Renal cortical epithelial cell (primary cell): ENCODE measurements at regions not wholly inside any gene's neighbourhood (a gene's known extent, or its start where the extent isn't known, plus 50 kb on each side); places are given as distances from the start of the nearest gene placed in this dataset.

Experiments
- DNase-seq: peaks from one replicate; pipeline ENCODE4 v3.0.0-alpha.2; 2011; ENCODE audit warnings: low read depth

DNA sequence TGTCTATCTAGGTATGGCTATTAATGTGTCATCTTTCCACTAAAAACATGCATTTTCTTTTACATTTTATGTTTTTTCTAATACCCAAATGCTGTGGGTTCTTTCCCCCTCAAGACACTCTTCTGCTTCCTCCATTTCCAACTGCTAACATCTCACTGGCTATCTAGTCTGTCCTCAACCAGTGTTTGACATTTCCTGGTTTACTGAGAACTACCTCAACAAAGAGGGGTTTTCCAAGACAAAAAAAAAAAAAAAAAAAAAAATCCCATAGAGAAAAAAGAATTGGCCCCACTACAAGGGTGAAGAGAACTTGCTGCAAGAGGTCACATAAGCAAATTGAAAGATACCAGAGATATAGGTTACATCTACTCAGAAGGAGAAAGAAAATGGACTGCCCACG is 359.7 kb downstream of the CRPPA start:
- no peak for DNase-seq

DNA sequence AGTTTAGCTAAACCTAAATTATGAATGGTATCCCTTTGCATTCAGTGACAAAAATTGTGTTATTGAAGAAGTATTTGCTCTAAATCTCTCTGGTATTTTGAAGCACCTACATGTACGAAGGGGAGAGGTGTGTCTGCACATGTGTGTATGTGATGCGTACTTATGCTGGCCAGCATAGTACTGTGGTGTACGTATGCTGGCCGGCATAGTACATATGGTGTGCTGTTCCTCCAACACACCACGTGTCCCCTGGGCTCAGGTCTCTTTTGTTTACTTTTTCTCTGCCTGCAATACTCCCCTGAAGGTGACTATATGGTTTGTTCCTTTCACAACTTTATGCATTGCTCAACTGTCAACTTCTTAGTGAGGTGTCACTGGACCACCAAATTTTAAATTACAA is 360.3 kb downstream of the CRPPA start:
- DNase-seq, result no peak

DNA sequence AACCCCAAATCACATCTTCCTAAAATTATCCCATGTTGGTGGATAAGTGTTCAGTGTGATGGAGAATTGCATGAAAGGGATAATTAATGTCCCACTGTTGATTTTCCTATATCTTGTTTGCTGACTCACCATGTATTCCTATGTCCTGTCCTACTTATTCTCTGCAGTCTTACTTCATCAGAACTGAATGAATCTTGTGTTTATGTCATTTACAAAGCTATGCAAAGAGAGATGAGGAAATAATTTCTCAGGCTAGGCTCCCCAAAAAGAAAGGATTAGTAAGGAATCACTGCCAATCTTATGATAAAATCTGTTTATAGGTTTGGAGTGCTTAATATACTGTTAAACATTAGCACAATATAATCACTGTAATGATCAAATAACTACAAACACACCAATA is 360.8 kb downstream of the CRPPA start:
- DNase-seq, result no peak

- DNase-seq, result no peak
Measured at GRCh38 chr7:16055263-16055976, 365.9 kb downstream of the CRPPA start.

DNA sequence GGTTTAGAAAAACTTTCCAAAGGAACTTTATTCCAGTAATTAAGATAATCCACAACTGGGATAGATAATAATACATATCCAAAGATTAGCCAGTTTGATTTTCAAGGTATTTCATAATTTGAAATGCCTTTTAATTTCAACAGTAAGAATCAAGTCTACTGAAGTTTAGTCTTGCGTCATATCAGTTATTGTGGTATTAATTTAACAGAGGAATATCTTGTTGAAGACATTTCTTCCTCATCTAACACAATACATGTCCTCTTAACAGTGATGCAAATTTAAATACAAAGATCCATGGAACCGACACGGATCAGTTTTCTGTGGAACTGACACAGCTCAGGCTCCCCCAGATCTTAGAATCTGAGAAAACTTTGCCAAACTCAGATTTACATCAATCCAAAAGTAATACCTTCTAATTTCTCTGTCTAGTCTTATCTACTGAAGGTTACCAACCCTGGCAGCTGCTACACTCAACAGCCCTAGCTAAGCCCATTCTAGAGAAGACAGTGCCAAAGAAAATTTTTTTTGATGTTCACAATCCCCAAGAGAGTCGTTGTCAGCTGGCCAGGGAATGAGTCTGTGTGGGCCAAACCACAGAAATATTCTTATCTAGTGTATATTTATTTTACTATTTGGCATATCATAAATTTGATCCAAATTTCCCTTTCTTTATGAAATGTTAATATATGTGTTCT is 365.2 kb upstream of the MEOX2 start:
- DNase-seq, result no peak

- DNase-seq, result no peak
Measured at GRCh38 chr7:16046041-16046440, 359.6 kb upstream of the MEOX2 start.

DNA sequence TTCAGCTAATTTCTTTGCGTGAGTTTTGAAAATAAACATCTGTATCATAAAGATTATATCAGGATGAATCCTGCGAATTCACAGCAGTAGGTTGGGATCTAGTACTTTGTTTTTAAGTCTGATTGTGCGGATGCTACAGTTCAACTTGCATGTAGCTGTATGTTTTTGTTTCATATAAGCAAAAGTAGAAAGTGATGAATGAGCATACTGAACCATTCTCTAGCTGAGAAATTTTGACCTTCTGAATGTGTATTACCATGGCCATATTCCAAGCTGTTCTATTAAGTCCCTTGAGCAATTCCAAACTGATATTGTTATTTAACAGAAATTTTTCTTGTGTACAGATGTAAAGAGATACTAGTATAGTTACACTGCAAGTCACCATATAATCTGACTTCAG is 358.8 kb upstream of the MEOX2 start:
- no peak for DNase-seq

DNA sequence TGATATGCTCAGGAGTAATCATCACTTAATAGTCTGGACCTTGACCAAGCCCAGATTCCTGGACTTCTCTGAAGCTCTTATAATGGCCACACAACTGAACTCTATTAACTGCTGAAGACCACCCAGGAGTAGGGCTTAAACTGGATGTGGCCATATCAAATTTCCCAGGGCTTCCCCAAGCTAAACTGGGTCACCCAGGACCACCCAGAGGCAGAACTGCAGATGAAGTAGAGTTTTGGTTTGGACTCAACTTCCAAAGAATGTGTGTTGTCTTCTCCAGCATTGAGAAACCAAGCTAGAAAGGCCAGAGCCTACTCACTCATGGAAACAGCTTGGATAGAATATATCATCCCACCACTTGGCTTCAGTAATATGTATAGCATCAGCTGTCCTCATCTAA is 358.2 kb upstream of the MEOX2 start:
- no peak for DNase-seq

DNA sequence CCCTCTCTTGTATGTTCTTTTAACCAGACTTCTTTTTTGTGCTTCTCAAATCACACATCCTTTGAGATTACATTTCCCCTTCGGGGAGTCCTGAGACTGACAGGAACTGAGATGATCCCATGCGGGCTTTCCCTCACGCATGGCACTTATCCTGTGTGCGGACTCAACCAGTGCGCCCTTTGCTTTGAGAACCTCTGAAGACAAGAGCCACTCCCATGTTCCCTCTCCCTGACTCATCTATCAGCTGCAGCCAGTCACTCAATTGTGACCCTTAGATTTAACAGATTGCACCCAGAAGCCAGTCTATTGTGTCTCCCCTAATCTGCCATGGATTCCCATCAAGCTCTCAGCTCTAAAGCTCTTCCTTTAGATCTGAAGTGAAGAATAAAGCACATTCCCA is 353.9 kb upstream of the MEOX2 start:
- DNase-seq, result no peak

GRCh38 chr7:16038906-16039305 is 352.4 kb upstream of the MEOX2 start:
- DNase-seq, result no peak

DNA sequence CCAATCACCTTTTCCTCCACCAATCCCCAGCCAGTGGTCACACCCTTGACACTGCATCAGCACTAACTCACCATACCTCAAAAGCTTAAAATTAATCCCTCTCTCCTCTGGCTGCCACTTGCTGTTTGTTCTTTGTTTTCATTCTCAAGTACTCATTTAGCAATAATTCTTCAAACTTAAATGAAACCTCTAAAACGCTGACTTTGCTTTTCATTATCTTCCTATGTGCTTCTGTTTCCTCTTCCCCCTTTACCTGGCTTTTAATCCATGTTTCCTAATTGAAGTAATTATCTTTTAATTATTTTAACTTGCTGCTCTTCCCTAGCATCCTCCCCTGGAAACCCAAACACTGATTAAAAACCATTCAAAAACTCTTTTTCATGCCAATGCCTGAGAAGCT is 348.9 kb upstream of the MEOX2 start:
- no peak for DNase-seq

DNA sequence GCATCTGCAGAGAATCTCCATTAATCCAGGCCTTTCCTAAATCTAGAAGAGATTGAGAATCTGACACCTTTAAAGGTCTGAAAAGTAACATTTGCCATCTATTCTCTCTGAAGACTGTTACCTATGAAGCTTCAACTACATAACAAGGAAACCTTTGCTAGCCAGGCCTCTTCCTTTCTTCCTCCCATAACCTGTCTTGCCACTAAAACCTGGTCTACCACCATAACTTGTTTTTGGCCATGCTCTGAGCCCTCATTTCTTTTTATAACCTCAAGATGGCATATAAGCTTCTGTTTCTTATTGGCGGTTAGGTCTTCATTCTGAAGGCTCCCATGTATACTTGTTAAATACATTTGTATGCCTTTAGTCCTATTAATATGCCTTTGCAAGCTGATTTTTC is 348.4 kb upstream of the MEOX2 start:
- DNase-seq, result no peak

- DNase-seq, result no peak
Measured at GRCh38 chr7:16034353-16034752, 347.9 kb upstream of the MEOX2 start.

DNA sequence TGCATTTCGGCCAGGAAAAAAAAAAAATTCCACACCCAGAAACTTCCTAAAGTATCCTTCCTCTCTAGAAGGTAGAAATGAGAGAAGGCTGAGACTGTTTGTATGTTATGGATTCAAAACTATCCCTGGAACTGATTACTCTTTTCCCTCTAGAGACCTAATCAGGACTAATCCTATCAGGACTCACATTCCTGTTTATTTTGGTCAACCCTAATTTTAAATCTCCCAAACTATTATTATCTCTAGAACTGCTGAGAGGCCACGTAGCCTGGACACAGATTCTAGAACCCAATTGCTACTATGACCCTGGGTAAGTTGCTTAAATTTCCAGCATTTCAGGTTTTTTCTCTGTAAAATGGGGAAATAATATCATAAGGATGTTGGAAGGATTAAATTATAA is 346.8 kb upstream of the MEOX2 start:
- DNase-seq, result no peak

- no peak for DNase-seq
Measured at GRCh38 chr7:16028636-16029035, 342.2 kb upstream of the MEOX2 start.

GRCh38 chr7:16028103-16028502 is 341.6 kb upstream of the MEOX2 start:
- peak; percentile 58 for DNase-seq

DNA sequence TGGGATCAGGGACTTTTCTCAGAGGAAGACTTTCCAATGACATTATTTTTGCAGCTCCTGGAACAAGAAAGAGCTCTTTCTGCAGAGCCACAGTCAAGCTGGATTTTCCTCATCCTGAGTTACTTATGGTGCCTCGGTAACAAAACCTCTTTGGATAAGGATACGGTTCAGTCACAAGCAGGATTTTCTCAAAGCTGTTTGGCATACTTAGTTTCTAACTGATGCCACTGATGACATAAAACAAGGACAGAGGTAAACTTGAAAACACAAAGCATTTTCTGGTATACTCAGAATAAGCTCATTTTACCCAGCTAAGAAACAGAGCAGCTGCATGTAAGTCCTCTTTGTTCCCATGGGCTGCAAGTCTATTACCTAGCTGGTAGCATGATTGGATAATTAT is 340.9 kb upstream of the MEOX2 start:
- DNase-seq, result no peak

DNA sequence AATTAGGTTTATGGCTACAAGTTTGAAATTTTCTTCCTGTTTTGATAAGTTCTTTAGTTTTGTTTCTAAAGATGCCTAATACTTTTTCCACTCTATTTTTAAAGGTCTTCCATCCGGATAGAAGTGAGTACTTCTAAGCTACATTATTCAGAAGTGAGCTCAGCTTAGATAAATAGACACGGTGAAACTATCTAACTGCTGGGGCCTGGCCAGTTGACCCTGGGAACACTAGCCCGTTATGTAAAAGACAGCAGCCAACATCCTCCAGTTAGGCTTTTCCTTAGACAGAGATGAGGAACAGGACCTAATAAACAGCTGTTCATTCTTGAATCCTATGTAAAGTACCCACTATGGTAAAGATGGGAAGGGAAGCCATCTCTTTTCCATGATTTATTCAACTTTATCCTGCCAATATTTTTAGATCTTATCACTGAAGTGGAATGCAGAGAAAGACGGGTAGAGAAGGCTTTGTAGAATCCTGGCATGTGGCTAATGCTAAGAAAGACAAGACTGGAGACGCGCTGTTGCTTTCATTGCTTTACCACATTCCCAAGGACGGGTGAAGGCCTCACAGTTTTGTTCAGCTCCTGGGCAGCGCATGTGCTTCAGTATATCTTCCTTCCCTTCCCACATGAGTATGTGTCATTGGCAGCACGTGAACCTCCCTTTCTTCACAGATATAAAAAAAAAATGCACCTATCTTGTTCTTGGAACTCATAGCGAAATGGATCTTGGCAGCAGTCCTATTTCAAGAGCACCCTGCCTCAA is 340.0 kb upstream of the MEOX2 start:
- DNase-seq, result no peak

DNA sequence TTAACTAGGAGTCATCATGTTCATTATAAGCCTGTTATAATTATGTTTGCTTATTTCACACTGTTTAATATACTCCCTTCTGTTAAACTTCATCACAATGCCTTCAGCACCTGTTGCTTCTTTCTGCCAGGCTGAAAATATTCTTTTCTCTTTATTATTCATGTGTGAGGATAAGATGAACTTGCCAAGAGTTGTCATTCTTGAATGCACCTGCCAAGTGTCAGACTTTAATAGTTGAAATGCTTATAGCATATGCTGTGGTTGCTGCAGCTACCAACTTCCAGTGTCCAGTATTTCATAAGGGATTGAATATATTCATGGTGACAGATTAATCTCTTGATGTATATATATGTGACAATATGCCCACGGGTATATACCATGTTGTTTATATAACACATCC is 339.2 kb upstream of the MEOX2 start:
- DNase-seq, result no peak

- no peak for DNase-seq
Measured at GRCh38 chr7:16023503-16023902, 337.0 kb upstream of the MEOX2 start.

DNA sequence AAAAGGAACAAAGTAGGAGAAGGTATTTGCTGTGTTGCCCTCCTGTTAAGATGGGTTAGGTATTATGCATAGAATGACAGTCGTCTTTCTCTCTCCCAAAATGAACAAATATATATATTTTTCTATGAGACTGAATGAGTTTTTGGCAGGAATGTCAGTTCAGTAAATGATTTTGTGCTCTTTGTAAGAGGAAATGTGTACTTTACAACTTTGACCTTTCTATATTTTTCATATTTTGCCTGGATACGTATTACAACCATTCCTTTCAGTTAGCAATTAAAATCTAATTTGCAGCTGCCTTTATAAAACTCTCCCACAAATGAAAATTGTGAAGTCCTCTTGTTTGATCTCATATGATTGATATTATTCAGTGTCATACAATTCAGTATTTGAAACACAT is 336.6 kb upstream of the MEOX2 start:
- no peak for DNase-seq

- DNase-seq, result no peak
Measured at GRCh38 chr7:16021851-16022250, 335.4 kb upstream of the MEOX2 start.

- DNase-seq, result no peak
Measured at GRCh38 chr7:16015981-16016380, 329.5 kb upstream of the MEOX2 start.
